ENCODE measurements at regions not wholly inside any gene's neighbourhood (a gene's known extent, or its start where the extent isn't known, plus 50 kb on each side); places are given as distances from the start of the nearest gene placed in this dataset.

- DNase-seq (ENCODE audit: insufficient read length, low spot score): no peak
- no peak for FAIRE-seq
Measured at GRCh38 chr3:83729576-83729975, 1229.2 kb upstream of the CADM2 start.

GRCh38 chr3:83734656-83735055, 1224.1 kb upstream of the CADM2 start:
- DNase-seq (ENCODE audit: insufficient read length, low spot score) (no peak), FAIRE-seq (no peak)

- FAIRE-seq: no peak
- no peak for DNase-seq (ENCODE audit: insufficient read length, low spot score)
Measured at GRCh38 chr3:83738202-83738601, 1220.6 kb upstream of the CADM2 start.

GRCh38 chr3:83740504-83740903, 1218.3 kb upstream of the CADM2 start:
- DNase-seq (ENCODE audit: insufficient read length, low spot score) (no peak), FAIRE-seq (no peak)

GRCh38 chr3:83765956-83766355, 1192.8 kb upstream of the CADM2 start:
- no peak for FAIRE-seq

GRCh38 chr3:83769791-83770663, 1188.8 kb upstream of the CADM2 start:
- no peak for FAIRE-seq

More at GRCh38 chr3:83765956-83766355, 1192.8 kb upstream of the CADM2 start:
- no peak for DNase-seq (ENCODE audit: insufficient read length, low spot score)

GRCh38 chr3:83770664-83771402, 1188.0 kb upstream of the CADM2 start:
- FAIRE-seq (no peak), DNase-seq (ENCODE audit: insufficient read length, low spot score) (no peak)

More at GRCh38 chr3:83769791-83770663, 1188.8 kb upstream of the CADM2 start:
- no peak for DNase-seq (ENCODE audit: insufficient read length, low spot score)

DNA sequence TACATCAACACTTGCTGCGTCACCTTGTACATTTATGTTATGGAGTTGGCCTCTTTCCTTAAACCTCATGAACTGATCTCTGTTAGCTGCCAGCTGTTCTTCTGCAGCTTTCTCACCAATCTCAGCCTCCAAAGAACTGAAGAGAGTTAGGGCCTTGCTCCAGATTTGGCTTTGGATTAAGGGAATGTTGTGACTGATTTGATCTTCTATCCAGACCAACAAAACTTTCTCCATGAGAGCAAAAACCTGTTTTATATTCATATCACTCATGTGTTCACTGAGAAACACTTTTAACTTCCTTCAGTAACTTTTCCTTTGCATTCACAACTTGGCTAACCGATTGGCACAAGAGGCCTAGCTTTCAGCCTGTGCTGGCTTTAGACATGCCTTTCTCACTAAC, 1156.0 kb upstream of the CADM2 start:
- FAIRE-seq (peak; percentile 20), DNase-seq (ENCODE audit: insufficient read length, low spot score) (no peak)

GRCh38 chr3:83807511-83807910, 1151.3 kb upstream of the CADM2 start:
- no peak for DNase-seq (ENCODE audit: insufficient read length, low spot score)
- FAIRE-seq: no peak

- FAIRE-seq (no peak), DNase-seq (ENCODE audit: insufficient read length, low spot score) (no peak)
Measured at GRCh38 chr3:83813176-83813575, 1145.6 kb upstream of the CADM2 start.

- DNase-seq (ENCODE audit: insufficient read length, low spot score) (no peak), FAIRE-seq (no peak)
Measured at GRCh38 chr3:83816653-83817052, 1142.1 kb upstream of the CADM2 start.

GRCh38 chr3:83821506-83821905, 1137.3 kb upstream of the CADM2 start:
- FAIRE-seq (no peak), DNase-seq (ENCODE audit: insufficient read length, low spot score) (no peak)

DNA sequence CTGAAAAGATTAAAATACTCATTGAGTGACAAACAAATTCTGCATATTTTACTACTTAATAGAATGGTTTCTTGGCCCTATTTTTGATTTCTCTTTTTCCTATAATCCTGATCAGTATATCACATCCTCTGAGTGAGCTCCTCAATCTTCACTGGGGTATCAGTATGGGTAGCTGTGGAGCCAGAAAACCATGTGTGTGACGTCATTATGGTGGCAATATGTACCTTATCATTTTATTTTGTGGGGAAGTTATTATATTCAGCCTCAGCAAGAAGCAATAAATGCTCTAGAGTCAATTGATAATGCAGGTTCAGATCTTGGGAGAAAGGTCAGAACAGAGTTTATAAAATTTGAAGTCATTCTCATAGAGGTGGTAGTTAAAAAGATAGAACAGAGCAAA, 1135.7 kb upstream of the CADM2 start:
- DNase-seq (ENCODE audit: insufficient read length, low spot score) (no peak), FAIRE-seq (no peak)

DNA sequence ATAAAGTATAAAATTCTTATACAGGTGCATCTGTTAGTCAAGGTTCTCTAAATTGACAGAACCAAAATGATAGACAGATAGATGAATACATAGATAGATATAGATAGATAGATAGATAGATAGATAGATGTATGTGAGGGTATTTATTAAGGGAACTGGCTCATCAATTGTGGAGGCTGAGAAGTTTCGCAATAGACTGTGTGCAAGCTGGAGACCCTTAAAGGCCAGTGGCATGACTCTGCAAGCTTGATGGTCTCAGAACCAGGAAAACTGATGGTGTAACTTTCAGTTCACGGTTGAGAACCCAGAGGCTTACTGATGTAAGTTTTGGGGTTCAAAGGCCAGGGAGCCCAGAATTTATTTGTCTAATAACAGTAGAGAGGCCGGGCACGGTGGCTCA, 1123.7 kb upstream of the CADM2 start:
- FAIRE-seq: no peak
- DNase-seq (ENCODE audit: insufficient read length, low spot score): no peak

DNA sequence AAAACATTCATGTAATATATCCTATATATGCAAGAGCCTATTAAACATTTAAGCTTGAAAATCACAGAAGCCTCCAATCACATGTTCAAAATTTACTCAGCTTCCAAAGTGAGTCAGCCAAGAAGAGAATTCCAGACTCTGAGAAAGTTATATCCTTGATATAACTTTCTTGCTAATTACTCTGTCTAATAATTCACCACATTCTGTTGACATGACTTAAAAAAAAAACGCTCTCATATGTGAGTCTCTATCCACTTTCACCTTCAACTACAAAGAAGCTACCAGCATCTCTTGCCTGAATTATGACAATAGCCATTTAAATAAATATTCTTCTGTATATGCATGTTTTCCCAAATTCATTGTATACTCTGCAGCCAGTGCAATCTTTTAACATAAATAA, 1116.3 kb upstream of the CADM2 start:
- FAIRE-seq: no peak
- no peak for DNase-seq (ENCODE audit: insufficient read length, low spot score)

DNA sequence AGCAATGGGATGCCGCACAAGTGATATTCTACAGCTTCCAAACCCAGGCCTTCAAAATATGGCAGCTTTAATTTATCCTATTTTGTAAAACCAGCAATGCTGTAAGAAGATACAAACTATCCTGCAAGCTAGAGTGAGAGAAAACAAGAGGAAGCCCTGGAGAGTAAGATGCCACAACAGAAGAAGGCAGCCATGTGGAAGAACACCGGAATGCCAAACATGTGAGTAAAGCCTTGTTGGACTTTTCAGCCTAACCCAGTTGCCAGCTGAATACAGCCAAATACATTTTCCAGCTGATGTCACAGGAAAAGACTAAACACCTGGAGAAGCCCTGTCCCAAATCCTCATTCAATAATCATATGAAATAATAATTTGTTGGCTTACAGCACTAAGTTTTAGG, 1115.1 kb upstream of the CADM2 start:
- no peak for FAIRE-seq
- no peak for DNase-seq (ENCODE audit: insufficient read length, low spot score)

- FAIRE-seq (no peak), DNase-seq (ENCODE audit: insufficient read length, low spot score) (no peak)
Measured at GRCh38 chr3:83849106-83849730, 1109.6 kb upstream of the CADM2 start.

GRCh38 chr3:83863380-83863779, 1095.4 kb upstream of the CADM2 start:
- no peak for FAIRE-seq

DNA sequence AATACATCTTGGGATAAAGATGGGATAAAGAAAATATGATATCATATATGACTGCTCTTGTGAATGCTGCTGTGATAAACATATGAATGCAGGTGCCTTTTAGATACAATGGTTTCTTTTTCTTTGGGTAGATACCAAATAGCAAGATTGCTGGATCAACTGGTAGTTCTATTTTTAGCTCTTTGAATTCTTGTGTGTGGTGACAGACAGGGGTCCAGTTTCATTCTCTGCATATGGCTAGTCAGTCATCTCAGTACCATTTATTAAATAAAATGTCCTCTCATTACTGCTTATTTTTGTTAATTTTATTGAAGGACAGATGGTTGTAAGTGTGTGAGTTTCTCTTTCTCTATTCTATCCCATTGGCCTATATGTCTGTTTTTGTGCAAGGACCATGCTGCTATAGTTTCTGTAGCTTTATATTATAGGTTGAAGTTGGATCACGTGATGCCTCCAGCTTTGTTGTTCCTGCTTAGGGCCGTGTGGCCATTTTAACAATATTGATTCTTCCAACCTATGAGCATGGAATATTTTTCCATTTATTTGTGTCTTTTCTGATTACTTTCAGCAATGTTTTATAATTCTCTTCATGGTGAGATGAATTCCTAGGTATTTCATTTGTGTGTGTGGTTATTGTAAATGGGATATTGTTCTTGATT, 1089.8 kb upstream of the CADM2 start:
- no peak for FAIRE-seq
- DNase-seq (ENCODE audit: insufficient read length, low spot score): no peak

More at GRCh38 chr3:83863380-83863779, 1095.4 kb upstream of the CADM2 start:
- no peak for DNase-seq (ENCODE audit: insufficient read length, low spot score)

GRCh38 chr3:83873550-83873949, 1085.2 kb upstream of the CADM2 start:
- no peak for FAIRE-seq
- DNase-seq (ENCODE audit: insufficient read length, low spot score): no peak

DNA sequence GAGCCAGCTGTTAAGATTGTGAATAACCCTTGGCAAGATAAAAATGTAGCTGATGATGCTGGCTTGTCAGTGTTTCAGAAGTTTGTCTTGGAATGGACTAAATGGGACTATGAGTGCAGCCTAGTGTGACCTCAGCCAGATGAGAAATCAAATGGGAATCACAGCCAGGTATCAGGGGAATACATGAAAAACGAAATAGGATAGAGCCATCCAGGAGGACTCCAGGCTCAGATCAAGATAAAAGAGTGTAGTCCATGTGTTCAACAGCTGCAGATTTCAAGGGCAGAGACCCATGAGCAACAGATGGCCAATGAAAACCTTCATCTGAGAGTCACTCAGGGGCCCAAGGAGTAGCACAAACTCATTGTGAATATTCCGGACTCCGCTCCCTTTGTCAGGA, 1080.9 kb upstream of the CADM2 start:
- no peak for FAIRE-seq
- no peak for DNase-seq (ENCODE audit: insufficient read length, low spot score)

Measured in HTR-8/SVneo (cell line).